ENCODE measurements at regions not wholly inside any gene's neighbourhood (a gene's known extent, or its start where the extent isn't known, plus 50 kb on each side); places are given as distances from the start of the nearest gene placed in this dataset.
A peak's percentile ranks its signal among the peaks of the same experiment; 100 is the strongest.

DNA sequence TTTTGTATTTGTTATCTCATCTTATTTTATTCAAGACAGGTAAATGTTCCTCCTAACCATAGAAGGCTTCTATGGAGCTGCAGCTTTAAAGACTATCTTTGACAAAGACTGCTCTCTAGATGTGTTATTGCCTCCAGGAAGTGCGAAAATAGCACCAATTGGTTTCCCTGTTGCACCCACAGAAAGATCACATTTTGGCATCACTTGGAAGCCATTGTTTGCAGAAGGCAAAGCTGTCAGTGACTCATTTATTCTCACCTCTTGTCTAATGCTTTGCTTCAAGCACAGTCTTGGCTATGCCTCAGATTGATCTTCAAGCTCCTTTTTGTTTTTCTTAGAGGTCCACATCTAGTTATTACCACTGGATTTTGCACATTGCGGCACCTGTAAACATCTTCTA is 150.3 kb downstream of the PCDH7 start:
- TF ChIP-seq SNAI2 (CRISPR knock-in tag; IDR thresholded peaks at IDR 0.05) = no peak
- TF ChIP-seq ZNF70 (CRISPR knock-in tag; IDR thresholded peaks at IDR 0.05) = no peak
- TF ChIP-seq GLIS3 (CRISPR knock-in tag; IDR thresholded peaks at IDR 0.05) = no peak
- TF ChIP-seq ZNF565 (CRISPR knock-in tag; conservative IDR thresholded peaks at IDR 0.05; ENCODE audit: low read depth) = no peak
- no peak for TF ChIP-seq PATZ1 (CRISPR knock-in tag; IDR thresholded peaks at IDR 0.05; ENCODE audit: borderline replicate concordance)
- TF ChIP-seq OSR1 (CRISPR knock-in tag; IDR thresholded peaks at IDR 0.05) = no peak
- TF ChIP-seq ZNF8 (CRISPR knock-in tag; IDR thresholded peaks at IDR 0.05) = no peak
- no peak for TF ChIP-seq CSRNP3 (CRISPR knock-in tag; IDR thresholded peaks at IDR 0.05)
- no peak for TF ChIP-seq CSDC2 (CRISPR knock-in tag; IDR thresholded peaks at IDR 0.05)
- TF ChIP-seq CREB5 (CRISPR knock-in tag; IDR thresholded peaks at IDR 0.05; ENCODE audit: low read depth) = no peak
- TF ChIP-seq ZFP30 (CRISPR knock-in tag; IDR thresholded peaks at IDR 0.05) = no peak
- no peak for TF ChIP-seq ZFP3 (CRISPR knock-in tag; IDR thresholded peaks at IDR 0.05)
- TF ChIP-seq BACH2 (CRISPR knock-in tag; IDR thresholded peaks at IDR 0.05; ENCODE audit: borderline replicate concordance) = no peak
- no peak for TF ChIP-seq ISL1 (CRISPR knock-in tag; IDR thresholded peaks at IDR 0.05)
- no peak for TF ChIP-seq RARB (CRISPR knock-in tag; IDR thresholded peaks at IDR 0.05)
- no peak for ATAC-seq

DNA sequence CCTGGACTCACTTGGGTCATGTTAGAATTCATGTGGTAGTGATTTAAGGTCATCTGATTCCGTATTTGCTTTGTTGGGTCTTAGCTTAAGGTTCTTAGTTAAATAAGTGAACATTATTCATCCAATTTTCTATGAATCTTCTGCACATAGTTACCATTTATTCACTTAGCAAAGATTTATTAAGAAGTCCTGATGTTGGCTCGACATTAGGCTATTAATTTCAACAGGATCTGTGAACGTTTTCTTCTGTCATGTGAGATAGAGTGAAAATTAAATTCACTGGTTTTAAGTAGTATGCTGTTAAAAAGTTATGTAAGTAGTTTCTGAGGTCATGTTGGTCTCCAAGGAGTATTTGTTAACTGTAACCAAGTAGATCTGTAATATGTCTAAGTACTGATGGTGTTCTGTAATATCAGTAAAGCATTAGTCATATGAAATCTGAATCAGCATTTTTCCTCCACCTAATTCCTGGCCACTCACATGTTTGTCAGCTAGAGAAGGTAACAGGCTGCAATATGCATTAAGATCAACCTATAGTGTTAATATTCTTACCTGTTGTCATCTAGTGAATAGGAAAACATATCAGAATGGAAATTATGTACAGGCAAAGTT is 155.6 kb downstream of the PCDH7 start:
- peak; percentile 51 for ATAC-seq
- peak; percentile 91 for TF ChIP-seq ZC3H10 (CRISPR knock-in tag; IDR thresholded peaks at IDR 0.05)
- TF ChIP-seq CSRNP3 (CRISPR knock-in tag; IDR thresholded peaks at IDR 0.05) = no peak
- TF ChIP-seq TOX (CRISPR knock-in tag; IDR thresholded peaks at IDR 0.05; ENCODE audit: borderline replicate concordance) = 0 out of 2 replicates have a peak, but pooled peaks have one; percentile 36
- TF ChIP-seq OSR1 (CRISPR knock-in tag; IDR thresholded peaks at IDR 0.05) = no peak
- no peak for TF ChIP-seq ZNF70 (CRISPR knock-in tag; IDR thresholded peaks at IDR 0.05)

- ATAC-seq = no peak
- TF ChIP-seq ZFP30 (CRISPR knock-in tag; IDR thresholded peaks at IDR 0.05) (no peak), BACH2 (CRISPR knock-in tag; IDR thresholded peaks at IDR 0.05; ENCODE audit: borderline replicate concordance) (no peak), PATZ1 (CRISPR knock-in tag; IDR thresholded peaks at IDR 0.05; ENCODE audit: borderline replicate concordance) (no peak), ZC3H10 (CRISPR knock-in tag; IDR thresholded peaks at IDR 0.05) (no peak), ZNF70 (CRISPR knock-in tag; IDR thresholded peaks at IDR 0.05) (no peak), ZFP3 (CRISPR knock-in tag; IDR thresholded peaks at IDR 0.05) (no peak), ESRRG (CRISPR knock-in tag; IDR thresholded peaks at IDR 0.05) (no peak), CREB5 (CRISPR knock-in tag; IDR thresholded peaks at IDR 0.05; ENCODE audit: low read depth) (no peak), TSHZ2 (CRISPR knock-in tag; IDR thresholded peaks at IDR 0.05) (no peak), RARB (CRISPR knock-in tag; IDR thresholded peaks at IDR 0.05) (no peak)
Observed at GRCh38 chr4:30879855-30880598, 159.9 kb downstream of the PCDH7 start.

Data from SK-N-SH treated with all-trans-retinoic acid at 6 μM for 48 hours (cell line).